GM21515 (cell line): ENCODE measurements at regions not wholly inside any gene's neighbourhood (a gene's known extent, or its start where the extent isn't known, plus 50 kb on each side); places are given as distances from the start of the nearest gene placed in this dataset.

ENCODE experiments used
- ATAC-seq: cut with Tn5 transposase; IDR thresholded peaks from one replicate; pipeline ENCODE4 v1.9.1; 2021; ENCODE audit not compliant: unreplicated experiment

- ATAC-seq, result no peak
Measured at GRCh38 chr1:80274256-80274655, 1267.7 kb upstream of the ADGRL4 start.

DNA sequence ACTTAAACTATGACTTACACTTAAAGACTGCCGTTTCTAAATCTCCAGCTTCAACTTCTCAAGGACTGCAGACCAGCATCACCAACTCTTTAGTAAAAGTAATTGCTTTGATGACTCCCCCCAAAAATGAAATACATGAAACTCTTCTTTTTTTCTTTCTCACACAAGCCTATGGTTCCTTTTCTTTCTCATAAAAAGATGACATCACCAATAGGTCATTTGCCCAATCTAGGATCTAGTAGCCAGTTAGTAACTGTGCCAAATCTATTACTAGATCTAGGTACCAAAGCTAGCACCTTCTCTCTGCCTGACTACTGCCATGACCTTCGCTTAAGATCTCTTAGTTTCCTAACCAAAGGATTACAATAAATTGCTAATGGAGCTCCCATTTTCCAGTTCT is 1266.0 kb upstream of the ADGRL4 start:
- ATAC-seq, result no peak

DNA sequence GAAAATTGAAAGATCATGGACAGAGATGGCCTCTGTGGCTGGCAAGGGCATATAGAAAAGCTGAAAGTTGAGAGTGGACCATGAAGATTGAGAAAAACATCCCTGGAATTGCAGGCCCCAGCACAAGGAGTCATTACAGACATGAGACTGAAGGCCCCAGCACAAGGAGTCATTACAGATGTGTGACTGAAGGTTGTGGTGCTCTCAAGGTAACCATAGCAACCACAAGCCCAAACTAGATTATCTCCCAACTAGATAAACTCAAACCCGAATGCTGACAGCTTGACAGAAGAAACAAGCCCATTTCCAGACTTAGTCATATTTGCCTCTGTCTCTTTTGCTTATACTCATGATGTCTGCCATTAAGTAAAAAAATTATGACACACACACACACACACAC is 1252.1 kb upstream of the ADGRL4 start:
- ATAC-seq, result no peak

DNA sequence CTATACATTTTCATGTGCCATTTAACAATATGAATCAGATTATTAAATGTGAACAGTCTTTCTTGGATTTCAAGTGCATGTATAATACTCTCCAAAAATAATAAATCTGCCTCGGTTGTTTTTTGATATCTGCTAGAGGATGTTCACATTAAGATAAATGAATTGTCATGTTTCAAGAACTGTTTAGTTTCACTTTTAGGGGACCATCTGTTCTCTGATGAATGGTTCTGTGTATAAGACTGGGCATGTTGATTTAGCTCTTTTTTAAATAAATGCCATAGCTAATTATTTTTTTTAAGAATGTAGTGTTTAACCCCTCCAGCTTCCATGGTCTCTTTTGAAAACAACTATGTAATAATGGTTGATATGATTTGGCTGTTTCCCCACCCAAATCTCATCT is 1245.1 kb upstream of the ADGRL4 start:
- ATAC-seq, result no peak

GRCh38 chr1:80251171-80251570 is 1244.6 kb upstream of the ADGRL4 start:
- ATAC-seq, result no peak

DNA sequence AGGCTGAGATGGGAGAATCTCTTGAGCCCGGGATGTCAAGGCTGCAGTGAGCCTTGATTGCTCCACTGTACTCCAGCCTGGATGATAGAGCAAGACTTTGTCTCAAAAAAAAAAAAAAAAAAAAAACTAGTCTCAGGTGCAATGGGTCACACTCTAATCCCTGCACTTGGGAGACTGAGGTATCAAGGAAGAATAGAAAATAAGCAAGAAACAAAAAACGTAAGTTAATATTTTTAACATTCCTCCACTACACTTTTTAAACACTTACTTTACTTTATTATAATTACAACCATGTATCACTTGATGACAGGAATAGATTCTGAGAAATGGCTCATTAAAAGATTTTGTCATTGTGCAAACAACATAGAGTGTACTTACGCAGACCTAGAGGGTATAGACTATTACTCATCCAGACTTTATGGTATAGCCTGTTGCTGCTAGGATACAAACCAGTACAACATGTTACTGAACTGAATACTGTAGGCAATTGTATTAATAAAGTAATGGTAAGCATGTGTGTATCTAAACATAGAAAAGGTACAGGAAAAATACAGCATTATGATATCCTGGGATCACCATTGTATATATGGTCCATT is 1244.1 kb upstream of the ADGRL4 start:
- ATAC-seq, result no peak

DNA sequence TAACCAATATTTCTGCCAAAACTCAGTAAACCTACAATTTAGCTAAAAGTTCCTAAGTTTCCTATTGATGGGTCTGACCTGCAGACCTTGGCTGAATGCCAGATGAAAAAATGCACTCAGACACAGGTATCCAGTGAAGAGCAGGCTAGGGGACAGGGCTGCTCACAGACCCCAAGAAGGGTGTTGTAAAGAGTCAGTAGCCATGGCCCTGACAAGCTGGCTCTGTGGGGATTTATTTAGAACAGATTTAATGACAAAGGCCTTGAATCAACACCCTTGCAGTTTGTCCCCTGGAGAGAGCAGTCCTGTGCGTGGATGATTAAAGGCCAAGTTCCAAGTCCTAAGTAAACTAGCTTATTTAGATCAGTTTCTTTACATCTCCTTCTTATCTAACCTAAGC is 1243.2 kb upstream of the ADGRL4 start:
- no peak for ATAC-seq

- ATAC-seq, result no peak
Measured at GRCh38 chr1:80248886-80249285, 1242.4 kb upstream of the ADGRL4 start.

- no peak for ATAC-seq
Measured at GRCh38 chr1:80245813-80246212, 1239.3 kb upstream of the ADGRL4 start.

GRCh38 chr1:80244372-80244771 is 1237.8 kb upstream of the ADGRL4 start:
- ATAC-seq, result no peak

- ATAC-seq, result no peak
Measured at GRCh38 chr1:80241566-80241965, 1235.0 kb upstream of the ADGRL4 start.

DNA sequence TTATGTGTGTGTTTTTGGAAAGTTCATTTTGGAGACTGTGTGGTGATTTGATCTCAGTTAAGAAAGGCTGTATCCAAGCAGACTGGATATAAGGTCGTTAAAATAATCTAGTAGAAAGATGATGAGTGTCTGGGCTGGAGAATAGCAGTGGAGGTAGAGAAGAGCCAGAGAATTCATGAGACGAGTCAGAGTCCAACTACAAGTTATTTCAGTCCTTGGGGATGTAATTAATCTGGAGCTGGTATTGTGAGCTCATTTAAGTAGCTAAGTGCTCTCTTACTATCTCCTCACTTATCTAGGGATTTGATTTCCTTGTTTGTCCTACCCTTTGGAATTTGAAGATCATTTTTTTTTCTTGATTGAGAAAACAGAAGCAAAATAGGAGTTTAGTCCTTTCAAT is 1219.0 kb upstream of the ADGRL4 start:
- ATAC-seq, result no peak

- no peak for ATAC-seq
Measured at GRCh38 chr1:80221319-80221718, 1214.8 kb upstream of the ADGRL4 start.

DNA sequence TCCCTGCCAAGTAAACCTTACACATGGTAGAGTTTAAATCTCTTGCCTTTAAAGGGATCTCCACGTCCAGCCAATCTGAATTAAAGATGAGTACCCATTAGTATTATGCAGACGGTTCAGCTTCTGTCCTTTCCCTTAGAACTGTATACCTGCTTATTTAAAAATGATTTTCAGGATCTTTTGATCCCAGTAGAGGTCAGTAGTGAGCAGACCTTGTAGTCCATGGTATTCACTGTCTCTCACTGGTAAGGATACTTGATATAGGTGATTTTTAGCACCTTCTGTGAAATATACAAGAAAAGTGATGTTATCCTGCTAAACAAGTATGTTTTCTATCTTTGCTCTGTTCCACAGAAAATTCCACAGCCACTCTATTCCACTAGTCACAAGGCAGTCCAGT is 1211.6 kb upstream of the ADGRL4 start:
- peak; percentile 67 for ATAC-seq

- no peak for ATAC-seq
Measured at GRCh38 chr1:80217377-80217986, 1211.0 kb upstream of the ADGRL4 start.

DNA sequence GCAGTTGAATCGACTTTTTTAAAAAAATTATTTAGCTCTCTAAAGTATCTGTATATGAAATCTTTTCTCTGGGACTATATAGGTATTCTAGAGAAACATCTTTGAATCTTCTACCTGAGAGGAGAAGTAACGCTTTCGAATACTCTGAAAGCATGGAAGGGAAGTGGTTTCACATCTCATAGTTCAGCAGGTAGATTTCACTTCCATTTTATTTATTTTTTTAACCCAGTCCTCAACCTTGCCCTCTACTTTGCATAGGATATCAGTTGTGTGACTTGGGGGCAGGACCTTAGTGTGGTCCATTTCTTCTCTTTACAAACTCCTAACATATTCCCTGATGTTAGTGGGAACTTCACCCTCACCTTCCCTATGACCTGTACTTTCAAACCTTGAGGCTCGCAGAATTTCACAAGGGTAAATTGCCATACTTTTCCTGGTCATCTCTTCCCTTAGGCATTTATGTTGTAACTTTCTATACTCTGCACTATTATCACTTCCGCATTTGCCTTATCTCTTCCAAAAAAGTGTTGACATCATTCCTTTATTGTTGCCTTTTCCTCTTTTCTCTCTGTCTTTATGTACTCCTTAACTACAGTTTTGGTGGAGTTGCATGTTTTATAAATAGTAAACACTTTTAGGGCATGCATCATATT is 1208.5 kb upstream of the ADGRL4 start:
- ATAC-seq, result peak; percentile 80

DNA sequence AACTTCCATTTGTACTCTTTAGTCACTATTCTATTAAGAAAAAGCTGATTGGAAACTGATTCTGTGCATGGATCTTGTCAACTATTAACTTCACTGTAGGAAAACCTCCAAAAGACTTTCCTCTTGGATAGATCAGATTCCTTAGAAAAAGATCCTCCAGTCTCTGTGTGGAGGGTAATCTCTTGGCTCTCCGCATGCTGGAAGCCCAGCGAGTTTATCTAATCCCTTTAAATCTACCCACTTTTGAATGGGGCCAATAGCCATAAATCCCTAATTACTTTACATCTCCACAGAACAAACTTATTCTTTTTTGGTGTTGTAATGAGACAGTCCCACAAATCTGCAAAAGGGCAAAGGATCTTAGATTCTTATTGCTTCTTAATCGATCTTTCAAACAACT is 1206.4 kb upstream of the ADGRL4 start:
- no peak for ATAC-seq

DNA sequence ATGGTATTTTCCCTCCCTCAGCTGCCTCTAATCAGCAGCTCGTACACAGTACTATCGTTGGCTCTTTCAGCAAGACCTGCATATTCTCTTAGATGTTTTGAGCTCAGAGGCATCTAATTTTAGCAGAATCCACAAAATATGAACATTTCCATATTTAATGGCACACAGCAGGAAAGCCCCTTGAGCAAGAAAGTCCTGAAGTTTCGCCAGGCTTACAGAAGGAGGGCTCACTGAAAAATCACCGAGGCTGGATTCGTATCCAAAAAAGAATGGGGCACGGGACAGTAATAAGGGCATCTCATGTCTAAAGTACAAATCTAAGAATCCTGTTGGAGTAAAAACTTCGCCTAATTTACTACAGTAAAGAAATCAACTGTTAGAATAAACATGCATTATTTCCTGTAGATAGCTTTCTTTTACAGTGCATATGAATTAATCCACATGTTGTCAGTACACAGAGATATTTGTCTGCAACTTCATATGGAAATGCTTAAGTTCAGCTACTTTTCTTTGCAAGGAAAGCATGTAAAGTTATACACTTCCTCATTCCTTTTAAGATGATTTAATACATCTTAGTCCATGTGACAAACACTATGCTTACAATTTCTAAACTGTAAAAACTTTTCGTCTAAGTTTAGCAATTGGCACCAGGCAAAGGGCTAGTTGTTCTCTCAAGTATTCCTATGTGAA is 1205.3 kb upstream of the ADGRL4 start:
- ATAC-seq, result no peak

GRCh38 chr1:80202118-80202517 is 1195.6 kb upstream of the ADGRL4 start:
- no peak for ATAC-seq

- no peak for ATAC-seq
Measured at GRCh38 chr1:80194221-80194620, 1187.7 kb upstream of the ADGRL4 start.

DNA sequence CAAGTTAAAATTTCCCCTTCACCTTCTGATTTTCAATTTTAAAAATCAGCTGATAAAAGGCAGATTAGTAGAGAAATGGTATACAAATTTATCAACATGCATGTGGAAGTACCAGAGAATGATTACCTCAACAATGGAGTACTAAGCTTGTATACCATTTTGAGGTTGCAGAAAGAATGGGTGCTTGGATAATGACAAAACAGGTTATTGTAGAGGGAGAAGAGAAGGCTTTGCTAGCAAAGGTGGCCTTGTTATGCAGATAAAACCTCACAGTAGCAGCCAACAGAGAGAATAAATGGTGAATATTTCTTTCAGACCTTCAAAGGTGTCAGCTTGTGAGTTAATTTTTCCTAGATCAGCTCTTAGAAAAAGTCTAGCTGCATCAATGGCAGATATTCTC is 1174.9 kb upstream of the ADGRL4 start:
- no peak for ATAC-seq

DNA sequence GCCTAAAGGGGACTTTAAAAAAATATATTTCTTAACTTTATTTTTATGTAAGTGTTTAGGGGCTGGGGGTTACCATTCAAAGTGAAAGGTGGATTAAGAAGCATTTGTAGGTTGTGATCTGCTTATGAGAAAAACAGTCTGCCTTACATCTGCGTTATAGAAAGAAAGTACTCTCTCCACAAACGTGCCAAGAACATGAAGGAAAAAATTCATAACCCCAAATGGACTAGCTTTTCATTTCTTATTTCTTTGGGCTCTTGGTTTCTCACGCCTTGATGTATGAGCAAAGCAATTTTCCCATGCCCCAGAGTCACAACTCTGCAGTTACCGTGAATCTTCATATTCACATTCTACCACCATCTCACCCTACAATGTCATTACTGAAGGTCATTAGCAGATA is 1165.1 kb upstream of the ADGRL4 start:
- no peak for ATAC-seq
